ENCODE measurements at regions not wholly inside any gene's neighbourhood (a gene's known extent, or its start where the extent isn't known, plus 50 kb on each side); places are given as distances from the start of the nearest gene placed in this dataset.

- DNase-seq (ENCODE audit: low spot score): no peak
These were observed 1654.1 kb downstream of the GRIK2 start for GRCh38 chr6:103047567-103047966.

- no peak for DNase-seq (ENCODE audit: low spot score)
These were observed 1648.8 kb downstream of the GRIK2 start for GRCh38 chr6:103042336-103042735.

GRCh38 chr6:103036846-103037245 lies 1643.3 kb downstream of the GRIK2 start:
- DNase-seq (ENCODE audit: low spot score): no peak

GRCh38 chr6:103027271-103027931 lies 1633.9 kb downstream of the GRIK2 start:
- no peak for DNase-seq (ENCODE audit: low spot score)

GRCh38 chr6:103018426-103018825 lies 1624.9 kb downstream of the GRIK2 start:
- no peak for DNase-seq (ENCODE audit: low spot score)

GRCh38 chr6:103017878-103018277 lies 1624.4 kb downstream of the GRIK2 start:
- DNase-seq (ENCODE audit: low spot score): no peak

GRCh38 chr6:103011605-103012004 lies 1618.1 kb downstream of the GRIK2 start:
- no peak for DNase-seq (ENCODE audit: low spot score)

GRCh38 chr6:103002282-103002681 lies 1608.8 kb downstream of the GRIK2 start:
- DNase-seq (ENCODE audit: low spot score): no peak

GRCh38 chr6:103001724-103002123 lies 1608.2 kb downstream of the GRIK2 start:
- no peak for DNase-seq (ENCODE audit: low spot score)

- DNase-seq (ENCODE audit: low spot score): no peak
These were observed 1607.2 kb downstream of the GRIK2 start for GRCh38 chr6:103000688-103001087.

GRCh38 chr6:102995491-102995890 lies 1602.0 kb downstream of the GRIK2 start:
- no peak for DNase-seq (ENCODE audit: low spot score)

- DNase-seq (ENCODE audit: low spot score): no peak
These were observed 1601.4 kb downstream of the GRIK2 start for GRCh38 chr6:102994866-102995265.

- no peak for DNase-seq (ENCODE audit: low spot score)
These were observed 1592.6 kb downstream of the GRIK2 start for GRCh38 chr6:102986086-102986485.

GRCh38 chr6:102984357-102984756 lies 1590.8 kb downstream of the GRIK2 start:
- DNase-seq (ENCODE audit: low spot score): no peak

- no peak for DNase-seq (ENCODE audit: low spot score)
These were observed 1588.0 kb downstream of the GRIK2 start for GRCh38 chr6:102981490-102982015.

GRCh38 chr6:102980951-102981350 lies 1587.4 kb downstream of the GRIK2 start:
- DNase-seq (ENCODE audit: low spot score): no peak

- DNase-seq (ENCODE audit: low spot score): no peak
These were observed 1568.4 kb downstream of the GRIK2 start for GRCh38 chr6:102961902-102962301.

GRCh38 chr6:102950967-102951366 lies 1557.5 kb downstream of the GRIK2 start:
- no peak for DNase-seq (ENCODE audit: low spot score)

- DNase-seq (ENCODE audit: low spot score): no peak
These were observed 1551.0 kb downstream of the GRIK2 start for GRCh38 chr6:102944475-102944874.

- DNase-seq (ENCODE audit: low spot score): no peak
These were observed 1548.7 kb downstream of the GRIK2 start for GRCh38 chr6:102942206-102942605.

GRCh38 chr6:102936959-102937358 lies 1543.5 kb downstream of the GRIK2 start:
- DNase-seq (ENCODE audit: low spot score): no peak

- DNase-seq (ENCODE audit: low spot score): no peak
These were observed 1534.6 kb downstream of the GRIK2 start for GRCh38 chr6:102928109-102928508.

GRCh38 chr6:102918161-102918560 lies 1524.7 kb downstream of the GRIK2 start:
- DNase-seq (ENCODE audit: low spot score): no peak

- no peak for DNase-seq (ENCODE audit: low spot score)
These were observed 1518.1 kb downstream of the GRIK2 start for GRCh38 chr6:102911571-102911970.
